GM21381 (cell line): ENCODE measurements at regions not wholly inside any gene's neighbourhood (a gene's known extent, or its start where the extent isn't known, plus 50 kb on each side); places are given as distances from the start of the nearest gene placed in this dataset.

Experiments used
- ATAC-seq: cut with Tn5 transposase; IDR thresholded peaks from one replicate; pipeline ENCODE4 v1.9.1; 2021; ENCODE audit warnings: mild to moderate bottlenecking, moderate library complexity; ENCODE audit not compliant: unreplicated experiment

- ATAC-seq, result no peak
Observed at GRCh38 chr7:47691988-47692387, 110.1 kb upstream of the TNS3 start.

DNA sequence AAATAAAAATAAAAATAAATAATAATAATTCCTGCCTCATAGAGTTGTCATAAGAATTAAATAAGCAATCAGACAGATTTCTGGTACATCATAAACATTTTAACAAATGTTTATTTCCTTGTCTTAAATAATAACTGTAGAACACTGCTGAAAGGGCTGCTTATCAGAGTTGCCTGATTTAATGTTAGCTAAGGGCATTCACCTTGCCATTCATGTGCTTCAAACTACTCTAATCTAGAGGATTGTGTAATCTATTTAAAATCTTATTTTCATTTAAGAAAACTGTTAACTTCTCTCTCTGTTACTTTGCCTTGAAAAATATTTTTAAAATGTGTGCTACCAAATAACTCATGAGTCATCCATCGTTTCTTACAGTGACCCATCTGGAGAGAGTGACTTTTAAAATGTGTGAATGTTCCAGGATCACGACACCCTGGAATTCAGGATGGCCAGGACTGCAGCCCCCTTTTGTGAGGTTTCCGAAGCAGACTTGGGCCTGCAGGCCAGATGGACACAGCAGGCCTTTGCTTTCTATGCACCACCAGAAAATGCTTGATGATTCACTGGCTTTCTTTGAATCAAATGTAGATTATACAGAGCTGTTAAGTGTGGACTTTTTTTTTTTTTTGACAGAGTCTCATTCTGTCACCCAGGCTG lies 109.1 kb upstream of the TNS3 start:
- ATAC-seq, result no peak

DNA sequence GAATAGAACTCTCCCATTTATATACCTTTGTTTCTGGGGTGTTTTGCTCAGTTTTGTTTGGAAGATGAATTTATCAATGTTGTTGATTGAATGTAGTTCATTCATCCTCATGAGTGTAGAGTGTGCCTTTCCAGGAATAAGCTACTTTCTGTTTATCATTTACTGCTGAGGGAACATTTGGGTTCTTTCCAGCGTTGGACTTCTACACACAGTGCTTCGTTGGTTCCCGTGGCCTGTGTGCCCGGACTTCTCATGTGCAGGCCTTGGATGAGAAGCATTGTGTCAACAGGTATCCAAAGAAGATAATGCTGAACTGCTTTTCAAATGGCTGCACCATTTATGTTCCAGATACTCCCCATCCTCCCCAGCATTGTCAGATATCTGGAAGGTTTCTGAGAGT lies 107.6 kb upstream of the TNS3 start:
- ATAC-seq, result no peak

- no peak for ATAC-seq
Observed at GRCh38 chr7:47688311-47689100, 106.6 kb upstream of the TNS3 start.

DNA sequence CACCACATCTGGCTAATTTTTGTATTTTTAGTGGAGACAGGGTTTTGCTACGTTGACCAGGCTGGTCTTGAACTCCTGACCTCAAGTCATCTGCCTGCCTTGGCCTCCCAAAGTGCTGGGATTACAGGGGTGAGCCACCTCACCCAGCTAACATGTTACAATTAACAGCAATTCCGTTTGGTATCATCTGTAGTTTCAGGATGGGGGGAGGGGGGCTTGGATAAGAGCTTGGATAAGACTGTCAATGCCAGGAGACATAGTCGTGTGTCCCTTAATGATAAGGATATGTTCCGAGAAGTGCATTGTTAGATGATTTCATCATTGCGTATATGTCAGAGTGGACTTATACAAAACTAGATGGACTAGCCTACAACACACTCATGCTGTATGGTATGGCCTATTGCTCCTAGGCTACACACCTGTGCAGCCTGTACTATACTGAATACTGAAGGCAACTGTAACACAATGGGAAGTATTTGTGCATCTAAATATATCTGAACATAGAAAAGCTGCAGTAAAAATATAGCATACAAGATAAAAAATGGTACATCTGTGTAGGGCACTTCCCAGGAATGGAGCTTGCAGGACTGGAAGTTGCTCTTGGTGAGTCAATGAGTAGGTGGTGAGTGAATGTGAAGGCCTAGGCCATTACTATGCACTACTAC lies 103.9 kb upstream of the TNS3 start:
- ATAC-seq, result no peak

GRCh38 chr7:47685151-47685550 lies 103.2 kb upstream of the TNS3 start:
- ATAC-seq, result no peak

DNA sequence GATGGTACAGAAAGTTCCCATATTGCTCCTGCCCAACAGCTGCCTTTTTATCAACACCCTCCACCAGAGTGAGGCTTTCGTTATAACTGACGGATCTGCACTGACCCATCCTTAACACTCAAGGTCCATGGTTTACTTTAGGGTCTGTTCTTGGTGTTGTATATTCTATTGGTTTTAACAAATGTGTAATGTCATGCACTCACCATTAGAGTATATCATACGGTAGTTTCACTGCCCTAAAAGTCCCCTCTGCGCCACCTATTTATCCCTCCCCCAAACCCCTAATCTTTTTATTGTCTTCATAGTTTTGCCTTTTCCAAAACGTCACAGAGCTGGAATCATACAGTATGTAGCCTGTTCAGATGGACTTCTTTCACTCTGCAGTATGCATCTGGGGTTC lies 102.8 kb upstream of the TNS3 start:
- no peak for ATAC-seq

DNA sequence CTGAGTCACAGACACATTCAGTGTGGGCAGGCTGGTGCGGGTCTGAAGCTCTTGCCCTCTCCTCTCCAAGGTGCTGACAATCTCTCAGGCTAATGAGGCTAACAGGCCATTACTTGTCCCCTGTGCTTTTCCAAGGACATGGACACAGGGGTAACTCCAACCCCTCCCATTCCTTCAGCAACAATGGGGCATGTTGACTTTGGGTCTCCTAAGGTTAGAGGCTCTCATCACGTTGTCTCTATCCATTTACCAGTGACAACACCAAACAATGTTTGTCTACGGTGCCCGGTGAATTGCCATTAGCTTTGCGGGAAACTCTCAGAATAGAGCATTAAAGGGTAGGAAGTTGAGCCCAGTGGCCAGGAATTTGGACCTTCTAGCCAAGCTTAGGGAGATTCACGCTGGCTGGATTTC lies 101.6 kb upstream of the TNS3 start:
- ATAC-seq, result no peak

GRCh38 chr7:47682874-47683273 lies 101.0 kb upstream of the TNS3 start:
- no peak for ATAC-seq

DNA sequence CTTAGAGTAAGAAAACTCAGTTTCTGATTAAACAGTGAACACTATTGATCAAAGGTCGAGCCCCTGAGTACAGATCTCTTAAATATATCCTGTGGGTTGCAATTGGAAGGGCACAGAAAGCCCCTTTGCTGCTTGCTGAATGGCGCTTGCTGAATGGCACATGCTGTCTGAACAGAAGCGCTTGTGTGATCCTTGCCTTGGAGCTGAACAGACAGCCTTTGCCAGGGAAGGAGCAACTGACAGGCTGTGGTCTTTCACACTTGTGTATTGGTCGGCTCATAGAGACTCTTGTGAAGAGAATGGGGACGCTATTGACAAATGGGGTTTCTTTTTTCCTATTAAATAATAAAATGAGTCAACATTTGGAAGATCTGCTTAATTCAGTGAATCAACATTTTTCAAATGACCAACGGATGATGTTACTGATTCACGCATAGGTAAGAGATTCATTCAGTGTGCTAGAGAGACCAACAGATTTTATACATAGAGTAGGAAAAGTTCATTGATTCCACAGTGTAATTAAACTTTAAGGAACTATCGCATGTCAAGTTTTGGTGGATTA lies 99.4 kb upstream of the TNS3 start:
- no peak for ATAC-seq

GRCh38 chr7:47678641-47679380 lies 96.9 kb upstream of the TNS3 start:
- no peak for ATAC-seq

DNA sequence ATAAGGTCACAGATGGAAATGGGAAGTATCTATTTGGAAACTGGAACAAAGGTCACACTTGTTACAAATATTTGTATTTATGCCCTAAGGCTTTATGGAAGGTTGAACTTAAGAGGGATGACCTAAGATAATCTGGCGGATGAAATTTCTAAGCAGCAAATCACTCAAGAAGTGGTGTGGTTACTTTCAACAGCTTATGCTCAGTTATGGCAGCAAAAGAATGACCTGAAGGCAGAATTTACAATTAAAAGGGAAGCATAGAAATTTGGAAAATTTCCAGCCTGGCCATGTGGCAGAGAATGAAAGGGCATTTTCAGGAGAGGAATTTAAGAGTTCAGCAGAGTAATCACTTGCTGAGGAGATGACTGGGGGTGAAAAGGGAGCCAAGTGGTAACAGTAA lies 95.8 kb upstream of the TNS3 start:
- ATAC-seq, result no peak

GRCh38 chr7:47677093-47677492 lies 95.2 kb upstream of the TNS3 start:
- no peak for ATAC-seq

DNA sequence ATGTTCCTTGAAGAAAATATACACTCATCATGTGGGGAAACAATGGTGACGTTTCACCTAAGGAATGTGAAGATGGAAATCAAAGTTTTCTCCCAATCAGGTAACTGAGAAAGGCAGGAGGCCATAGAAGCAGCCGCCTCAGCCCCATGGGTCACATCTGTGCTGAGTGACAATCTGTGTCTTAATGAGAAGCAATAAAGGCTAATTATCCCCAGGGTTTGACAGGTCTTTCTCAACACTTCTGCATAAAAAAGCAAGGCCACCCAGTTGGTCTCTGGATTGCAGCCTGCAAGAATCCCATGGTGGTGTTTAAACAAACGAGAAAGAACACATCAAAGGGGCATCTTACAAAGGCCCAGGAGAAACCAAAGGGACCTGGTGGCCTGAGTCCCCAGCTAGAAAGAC lies 91.1 kb upstream of the TNS3 start:
- ATAC-seq, result no peak

DNA sequence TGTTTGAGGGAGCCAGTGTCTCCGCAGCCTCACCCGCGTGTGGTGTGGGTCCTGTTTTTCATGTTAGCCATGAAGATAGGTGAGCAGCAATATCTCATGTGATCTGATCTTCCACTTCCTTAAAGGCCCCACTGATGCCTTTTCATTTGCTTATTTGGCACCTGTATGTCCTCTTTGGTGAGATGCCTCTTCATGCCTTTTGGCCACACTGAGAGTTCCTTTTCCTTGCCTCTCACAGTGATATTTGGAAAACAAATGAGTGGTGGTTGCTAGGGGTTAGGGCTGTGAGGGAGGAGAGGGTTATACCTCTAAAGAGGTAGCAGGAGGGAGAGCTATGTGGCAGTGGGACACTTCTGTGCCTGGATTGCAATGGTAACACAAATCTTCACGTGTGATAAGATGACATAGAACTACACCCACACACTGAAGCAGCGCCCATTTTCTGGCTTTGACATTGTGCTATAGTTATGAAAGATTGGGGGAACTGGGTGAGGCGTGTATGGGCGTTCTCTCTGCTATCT lies 90.4 kb upstream of the TNS3 start:
- ATAC-seq, result no peak

DNA sequence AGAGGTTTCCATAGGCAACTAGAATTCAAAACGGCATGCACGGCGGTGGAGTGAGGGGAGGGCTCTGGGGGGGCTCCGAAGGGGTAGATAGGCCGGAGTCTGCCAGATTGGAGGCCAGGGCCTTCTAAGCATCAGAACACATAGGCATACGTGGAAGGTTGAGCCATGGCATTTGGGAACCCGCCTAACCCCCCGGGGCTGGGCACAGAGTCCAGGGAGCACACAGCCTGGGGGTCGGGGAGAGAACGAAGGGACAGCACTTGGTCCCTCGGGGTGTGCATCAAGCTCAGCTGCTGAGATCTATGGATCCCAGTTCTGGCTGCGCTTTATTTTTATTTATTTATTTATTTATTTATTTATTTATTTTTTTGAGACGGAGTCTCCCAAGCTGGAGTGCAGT lies 89.4 kb upstream of the TNS3 start:
- ATAC-seq, result no peak

GRCh38 chr7:47670729-47671128 lies 88.8 kb upstream of the TNS3 start:
- peak; percentile 76 for ATAC-seq

- no peak for ATAC-seq
Observed at GRCh38 chr7:47669901-47670384, 88.0 kb upstream of the TNS3 start.

DNA sequence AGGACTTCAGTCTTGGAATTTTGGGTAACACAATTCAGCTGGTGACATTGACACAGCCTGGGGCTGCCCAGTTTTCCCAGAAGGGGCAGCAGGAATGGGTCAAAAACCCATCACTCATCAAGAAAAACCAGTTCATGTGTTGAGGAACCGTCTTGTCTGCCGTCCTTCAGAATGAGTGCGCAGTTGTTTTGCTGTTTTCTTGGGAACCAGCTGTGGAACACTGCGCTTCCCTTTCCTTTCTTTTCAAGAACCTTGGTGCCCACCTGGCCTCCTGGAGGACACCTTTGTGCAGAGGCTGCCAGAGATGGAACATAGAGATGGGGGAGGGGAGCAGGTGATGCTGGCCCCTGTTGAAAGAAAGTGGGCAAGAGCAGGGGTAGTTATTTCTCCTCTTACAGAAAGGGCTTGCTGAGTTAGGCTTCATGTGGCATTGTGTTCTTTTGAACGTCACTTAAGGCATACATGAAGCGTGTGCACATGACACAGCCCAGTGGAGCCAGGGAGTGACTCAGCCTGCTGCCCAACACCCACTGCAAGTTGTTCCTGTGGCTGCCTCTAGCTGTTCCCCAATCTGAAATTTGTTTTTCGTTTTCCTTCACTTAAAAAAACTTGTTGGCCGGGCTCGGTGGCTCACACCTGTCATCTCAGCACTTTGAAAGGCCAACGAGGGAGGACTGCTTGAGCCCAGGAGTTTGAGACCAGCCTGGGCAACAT lies 87.4 kb upstream of the TNS3 start:
- ATAC-seq, result peak; percentile 81
